Neural progenitor cell (in vitro differentiated cells): ENCODE measurements at regions not wholly inside any gene's neighbourhood (a gene's known extent, or its start where the extent isn't known, plus 50 kb on each side); places are given as distances from the start of the nearest gene placed in this dataset.
"Not testable (repeated sequence)": the region's sequence is repeated elsewhere in the genome, so short reads cannot be mapped to it uniquely, and the experiment has no call there.

ENCODE experiments used
- CTCF ChIP-seq: fragments of 200-600 bp; sonication (generic); IDR thresholded peaks from 2 replicates; pipeline ENCODE4 v1.5.1; 2017; ENCODE audit warnings: antibody characterized with exemption, mild to moderate bottlenecking
- EZH2 ChIP-seq: fragments of 200-600 bp; sonication (generic); IDR thresholded peaks from 2 replicates; pipeline ENCODE4 v1.6.1; 2017; ENCODE audit warnings: antibody characterized with exemption, mild to moderate bottlenecking, moderate library complexity
- EZH2phosphoT487 ChIP-seq: fragments of 200-600 bp; sonication (generic); IDR thresholded peaks from 2 replicates; pipeline ENCODE4 v1.6.1; 2017; ENCODE audit warnings: antibody characterized with exemption

- TF ChIP-seq CTCF, EZH2, EZH2phosphoT487: not testable (repeated sequence)
Measured at GRCh38 chr10:84969297-84969696, 640.9 kb downstream of the CCSER2 start.
